CD4-positive, alpha-beta T cell (primary cell): ENCODE measurements at regions not wholly inside any gene's neighbourhood (a gene's known extent, or its start where the extent isn't known, plus 50 kb on each side); places are given as distances from the start of the nearest gene placed in this dataset.

Experiments
- ATAC-seq: fragments of 200-7000 bp; cut with Tn5 transposase; one replicate; pipeline ENCODE4 v1.10.0; 2022; ENCODE audit warnings: mild to moderate bottlenecking; ENCODE audit not compliant: poor library complexity
- CTCF ChIA-PET: fragments of 350-600 bp; sonication (Branson Sonifier 250); formaldehyde crosslinking; loops from one replicate; lab custom pipeline; 2021; ENCODE audit warnings: antibody characterized with exemption, inconsistent platforms; lab: Charles Lee
- POLR2A ChIA-PET: fragments of 350-600 bp; sonication (Branson Sonifier 250); formaldehyde crosslinking; loops from one replicate; lab custom pipeline; 2021; ENCODE audit warnings: antibody characterized with exemption, inconsistent platforms; lab: Charles Lee
- DNase-seq, 14 experiments: peaks; one replicate each; pipeline ENCODE4 v3.0.0-alpha.2; 2013 to 2020; ENCODE audit warnings: mixed read lengths in 2 of 14
- H3K27ac ChIP-seq, 2 donors: one replicate each; pipeline versions ENCODE4 v1.5.1 to v1.7.0; 2013; ENCODE audit warnings: low read length in 2 of 2, low read depth in 1 of 2, mild to moderate bottlenecking in 1 of 2
- H3K27me3 ChIP-seq, 2 experiments: 1 replicate in 1 of 2; 2 replicates in 1 of 2; pipeline versions ENCODE4 v1.6.1 to v1.7.0; 2013; ENCODE audit warnings: low read length in 2 of 2, control low read depth in 1 of 2, mild to moderate bottlenecking in 1 of 2, moderate library complexity in 1 of 2; ENCODE audit not compliant: insufficient read depth in 2 of 2, control insufficient read depth in 1 of 2
- H3K36me3 ChIP-seq: one replicate; pipeline ENCODE4 v1.6.1; 2013; ENCODE audit warnings: low read length, control low read depth; ENCODE audit not compliant: insufficient read depth
- H3K4me1 ChIP-seq: one replicate; pipeline ENCODE4 v1.6.1; 2013; ENCODE audit warnings: low read length, control low read depth; ENCODE audit not compliant: insufficient read depth
- H3K4me3 ChIP-seq: one replicate; pipeline ENCODE4 v1.5.1; 2013; ENCODE audit warnings: mild to moderate bottlenecking, low read length, moderate library complexity
- H3K9me3 ChIP-seq, 2 experiments: 1 replicate in 1 of 2; 2 replicates in 1 of 2; pipeline versions ENCODE4 v1.6.1 to v1.7.0; 2013; ENCODE audit warnings: low read length in 2 of 2, mild to moderate bottlenecking in 2 of 2, control low read depth in 1 of 2, moderate library complexity in 1 of 2; ENCODE audit not compliant: control insufficient read depth in 1 of 2, insufficient read depth in 1 of 2
- H3K27ac Mint-ChIP-seq: one replicate; pipeline ENCODE4 v1.8.0; 2020; ENCODE audit warnings: mixed read lengths
- H3K27me3 Mint-ChIP-seq: one replicate; pipeline ENCODE4 v1.8.0; 2021; ENCODE audit warnings: mixed read lengths
- H3K36me3 Mint-ChIP-seq: one replicate; pipeline ENCODE4 v1.8.0; 2021; ENCODE audit warnings: low read depth, mixed read lengths
- H3K4me1 Mint-ChIP-seq: one replicate; pipeline ENCODE4 v1.8.0; 2021; ENCODE audit warnings: low read depth, mixed read lengths
- H3K4me3 Mint-ChIP-seq: one replicate; pipeline ENCODE4 v1.8.0; 2020; ENCODE audit warnings: mild to moderate bottlenecking, mixed read lengths
- H3K9me3 Mint-ChIP-seq: one replicate; pipeline ENCODE4 v1.8.0; 2020; ENCODE audit warnings: mixed read lengths
- CTCF ChIP-seq: fragments of 200-600 bp; IDR thresholded peaks from one replicate; pipeline ENCODE4 v1.8.0; 2022; ENCODE audit warnings: antibody characterized with exemption, mild to moderate bottlenecking
- intact Hi-C, 2 experiments: fragments of 100-400 bp; cut with DNase I in 1 of 2; cut with micrococcal nuclease in 1 of 2; formaldehyde crosslinking; loops; one replicate each; pipeline versions ENCODE4 v1.15.1 to v1.9.0; 2023 to 2025; cut with DNase I, micrococcal nuclease

GRCh38 chr18:25832001-25832604, 258.3 kb downstream of the SS18 start:
- peak in 2 of 14 experiments; percentile 4 to 8 for DNase-seq
- H3K36me3 ChIP-seq, result no peaks in the 10 kb centered on the region
- no peaks in the 10 kb centered on the region for H3K27me3 ChIP-seq
- Mint-ChIP-seq H3K4me3 (no peak overlapping the region), H3K27me3 (no peaks in the 10 kb centered on the region), H3K27ac (no peak overlapping the region), H3K4me1 (no peaks in the 10 kb centered on the region), H3K9me3 (no peaks in the 10 kb centered on the region), H3K36me3 (no peaks in the 10 kb centered on the region)
- no peak for TF ChIP-seq CTCF
- no peak overlapping the region for H3K4me3 ChIP-seq
- CTCF ChIA-PET, result no interaction called here
- no peak for ATAC-seq
- no peaks in the 10 kb centered on the region for H3K9me3 ChIP-seq
- H3K27ac ChIP-seq, result no peak overlapping the region
- intact Hi-C loops, result no loop called here
- POLR2A ChIA-PET, result no interaction called here
- no peaks in the 10 kb centered on the region for H3K4me1 ChIP-seq

DNA sequence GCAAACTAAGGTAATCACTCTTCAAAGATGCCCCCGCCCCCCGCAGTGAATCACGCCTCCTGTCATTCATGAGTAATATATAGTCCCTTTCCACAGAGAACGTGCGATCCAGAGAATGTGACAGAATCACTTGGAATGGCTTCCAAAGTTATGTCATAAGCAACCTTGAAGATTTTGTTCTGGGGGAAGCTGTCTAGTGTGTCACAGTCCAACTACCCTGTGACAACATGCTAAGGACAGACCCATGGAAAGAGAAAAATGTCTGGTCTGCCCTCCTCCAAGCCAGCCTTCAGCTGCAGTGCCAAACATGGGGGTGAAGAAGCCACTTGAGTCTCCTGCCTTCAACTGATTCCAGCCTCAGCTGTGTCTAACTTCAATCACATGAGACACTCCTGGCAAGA, 259.1 kb downstream of the SS18 start:
- Mint-ChIP-seq H3K27ac (no peak overlapping the region), H3K9me3 (no peaks in the 10 kb centered on the region), H3K4me3 (no peak overlapping the region), H3K36me3 (no peaks in the 10 kb centered on the region), H3K4me1 (no peaks in the 10 kb centered on the region), H3K27me3 (no peaks in the 10 kb centered on the region)
- no peaks in the 10 kb centered on the region for H3K27me3 ChIP-seq
- DNase-seq, result no peak
- H3K9me3 ChIP-seq, result no peaks in the 10 kb centered on the region
- CTCF ChIA-PET, result no interaction called here
- no peak for TF ChIP-seq CTCF
- intact Hi-C loops, result no loop called here
- H3K4me3 ChIP-seq, result no peak overlapping the region
- POLR2A ChIA-PET, result no interaction called here
- no peaks in the 10 kb centered on the region for H3K4me1 ChIP-seq
- no peak overlapping the region for H3K27ac ChIP-seq
- H3K36me3 ChIP-seq, result no peaks in the 10 kb centered on the region
- no peak for ATAC-seq

GRCh38 chr18:25830787-25831186, 259.6 kb downstream of the SS18 start:
- intact Hi-C loops, result no loop called here
- Mint-ChIP-seq H3K4me1 (no peaks in the 10 kb centered on the region), H3K9me3 (no peaks in the 10 kb centered on the region), H3K27ac (no peak overlapping the region), H3K4me3 (no peak overlapping the region), H3K27me3 (peaks cover 2% of the 10 kb centered on the region), H3K36me3 (no peaks in the 10 kb centered on the region)
- Histone ChIP-seq H3K27me3 (no peaks in the 10 kb centered on the region), H3K4me1 (no peaks in the 10 kb centered on the region), H3K9me3 (no peaks in the 10 kb centered on the region), H3K4me3 (no peak overlapping the region), H3K27ac (no peak overlapping the region), H3K36me3 (no peaks in the 10 kb centered on the region)
- CTCF ChIA-PET, result no interaction called here
- POLR2A ChIA-PET, result no interaction called here
- DNase-seq, result no peak
- TF ChIP-seq CTCF, result no peak
- no peak for ATAC-seq
